22Rv1 (cell line): ENCODE measurements at regions not wholly inside any gene's neighbourhood (a gene's known extent, or its start where the extent isn't known, plus 50 kb on each side); places are given as distances from the start of the nearest gene placed in this dataset.
"Not testable (repeated sequence)": the region's sequence is repeated elsewhere in the genome, so short reads cannot be mapped to it uniquely, and the experiment has no call there.

ENCODE experiments used
- H3K27ac ChIP-seq: fragments of 450-650 bp; 2 replicates; pipeline ENCODE4 v1.5.1; 2017
- CTCF ChIP-seq: fragments of 450-650 bp; IDR thresholded peaks from 2 replicates; pipeline ENCODE4 v1.5.1; 2017; ENCODE audit warnings: mild to moderate bottlenecking
- ZFX ChIP-seq: fragments of 450-650 bp; IDR thresholded peaks from 2 replicates; pipeline ENCODE4 v1.6.1; 2017; ENCODE audit warnings: antibody characterized with exemption, borderline replicate concordance

- TF ChIP-seq ZFX (no peak), CTCF (no peak)
- no peak overlapping the region for H3K27ac ChIP-seq
These were observed 248.3 kb upstream of the KAZN start for GRCh38 chr1:14350197-14350596.

GRCh38 chr1:14352897-14353296, 245.6 kb upstream of the KAZN start:
- H3K27ac ChIP-seq: no peak overlapping the region
- no peak for TF ChIP-seq CTCF
- no peak for TF ChIP-seq ZFX

- H3K27ac ChIP-seq: not testable (repeated sequence)
These were observed 237.5 kb upstream of the KAZN start for GRCh38 chr1:14361005-14361404.

GRCh38 chr1:14362331-14362730, 236.2 kb upstream of the KAZN start:
- no peak overlapping the region for H3K27ac ChIP-seq
- TF ChIP-seq ZFX (no peak), CTCF (no peak)

GRCh38 chr1:14363036-14363590, 235.4 kb upstream of the KAZN start:
- H3K27ac ChIP-seq: no peak overlapping the region

GRCh38 chr1:14363707-14364413, 234.6 kb upstream of the KAZN start:
- no peak for TF ChIP-seq ZFX
- no peak for TF ChIP-seq CTCF
- H3K27ac ChIP-seq: no peak overlapping the region

More at GRCh38 chr1:14363036-14363590, 235.4 kb upstream of the KAZN start:
- TF ChIP-seq CTCF: no peak
- TF ChIP-seq ZFX: no peak

GRCh38 chr1:14365301-14365988, 233.0 kb upstream of the KAZN start:
- TF ChIP-seq ZFX (no peak), CTCF (no peak)
- no peak overlapping the region for H3K27ac ChIP-seq
